Colon (tissue), 2 donors: ENCODE measurements at regions not wholly inside any gene's neighbourhood (a gene's known extent, or its start where the extent isn't known, plus 50 kb on each side); places are given as distances from the start of the nearest gene placed in this dataset.
"Not testable (repeated sequence)": the region's sequence is repeated elsewhere in the genome, so short reads cannot be mapped to it uniquely, and the experiment has no call there.

Experiments used
- FAIRE-seq: peaks from 2 replicates; lab custom pipeline; 2012; peaks lifted over from hg19 to GRCh38; lab: Jason Lieb, UNC
- donor health status: control.
- donor health status: control.

GRCh38 chr2:240191001-240191400 lies 50.5 kb upstream of the OTOS start:
- FAIRE-seq: no peak

- FAIRE-seq: no peak
Measured at GRCh38 chr2:240192661-240193060, 52.2 kb upstream of the OTOS start.

DNA sequence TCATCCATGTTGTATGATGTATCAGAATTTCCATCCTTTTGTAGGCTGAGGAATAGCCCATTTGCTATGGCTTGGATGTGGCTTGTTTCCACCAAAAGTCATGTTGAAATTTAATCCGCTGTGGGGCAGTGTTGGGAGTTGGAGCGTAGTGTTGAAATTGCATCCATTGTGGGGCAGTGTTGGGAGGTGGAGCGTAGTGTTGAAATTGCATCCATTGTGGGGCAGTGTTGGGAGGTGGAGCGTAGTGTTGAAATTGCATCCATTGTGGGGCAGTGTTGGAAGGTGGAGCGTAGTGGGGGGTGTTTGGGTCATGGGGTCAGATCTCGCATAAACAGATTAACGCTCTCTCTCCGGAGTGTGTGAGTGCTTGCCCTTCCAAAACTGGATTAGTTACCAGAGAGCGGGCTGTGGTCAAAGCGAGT lies 53.9 kb upstream of the OTOS start:
- FAIRE-seq: not testable (repeated sequence)

DNA sequence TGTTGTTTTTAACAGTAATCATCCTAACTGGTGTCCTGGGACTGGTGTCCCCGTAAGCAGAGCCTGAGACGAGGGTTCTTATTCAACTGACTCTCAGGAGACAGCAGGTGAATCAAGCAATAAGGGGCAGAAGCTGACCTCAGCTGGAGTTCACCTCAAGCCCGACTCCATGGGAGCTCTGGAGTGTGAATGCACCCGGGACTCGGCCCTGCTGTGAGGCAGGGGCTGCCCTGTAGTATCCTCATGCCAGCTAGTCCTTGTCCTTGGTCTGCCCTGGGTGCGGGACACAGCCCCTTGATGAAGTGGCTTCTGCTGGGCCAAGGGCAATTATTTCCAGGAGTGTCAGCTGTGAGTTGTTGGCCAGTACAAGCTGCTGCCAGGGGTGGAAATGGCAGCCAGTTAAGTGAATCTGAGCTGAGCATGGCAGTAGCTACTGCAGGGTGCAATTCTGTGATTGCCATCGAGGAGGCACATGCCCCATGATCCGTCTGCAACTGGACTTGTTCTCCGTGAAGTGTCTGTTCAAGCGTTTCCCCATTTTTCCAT lies 54.9 kb upstream of the OTOS start:
- FAIRE-seq: no peak

- no peak for FAIRE-seq
Measured at GRCh38 chr2:240196716-240197461, 56.4 kb upstream of the OTOS start.

- no peak for FAIRE-seq
Measured at GRCh38 chr2:240197462-240198139, 57.1 kb upstream of the OTOS start.

DNA sequence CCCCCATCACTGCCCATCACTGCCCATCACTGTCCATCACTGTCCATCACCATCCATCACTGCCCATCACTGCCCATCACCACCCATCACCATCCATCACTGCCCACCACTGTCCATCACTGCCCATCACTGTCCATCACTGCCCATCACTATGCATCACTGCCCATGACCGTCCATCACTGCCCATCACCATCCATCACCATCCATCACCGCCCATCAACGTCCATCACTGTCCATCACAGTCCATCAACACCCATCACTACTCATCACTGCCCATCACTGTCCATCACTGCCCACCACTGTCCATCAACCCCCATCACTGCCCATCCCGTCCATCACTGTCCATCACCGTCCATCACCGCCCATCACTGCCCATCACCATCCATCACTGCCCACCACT lies 57.8 kb upstream of the OTOS start:
- FAIRE-seq: no peak

DNA sequence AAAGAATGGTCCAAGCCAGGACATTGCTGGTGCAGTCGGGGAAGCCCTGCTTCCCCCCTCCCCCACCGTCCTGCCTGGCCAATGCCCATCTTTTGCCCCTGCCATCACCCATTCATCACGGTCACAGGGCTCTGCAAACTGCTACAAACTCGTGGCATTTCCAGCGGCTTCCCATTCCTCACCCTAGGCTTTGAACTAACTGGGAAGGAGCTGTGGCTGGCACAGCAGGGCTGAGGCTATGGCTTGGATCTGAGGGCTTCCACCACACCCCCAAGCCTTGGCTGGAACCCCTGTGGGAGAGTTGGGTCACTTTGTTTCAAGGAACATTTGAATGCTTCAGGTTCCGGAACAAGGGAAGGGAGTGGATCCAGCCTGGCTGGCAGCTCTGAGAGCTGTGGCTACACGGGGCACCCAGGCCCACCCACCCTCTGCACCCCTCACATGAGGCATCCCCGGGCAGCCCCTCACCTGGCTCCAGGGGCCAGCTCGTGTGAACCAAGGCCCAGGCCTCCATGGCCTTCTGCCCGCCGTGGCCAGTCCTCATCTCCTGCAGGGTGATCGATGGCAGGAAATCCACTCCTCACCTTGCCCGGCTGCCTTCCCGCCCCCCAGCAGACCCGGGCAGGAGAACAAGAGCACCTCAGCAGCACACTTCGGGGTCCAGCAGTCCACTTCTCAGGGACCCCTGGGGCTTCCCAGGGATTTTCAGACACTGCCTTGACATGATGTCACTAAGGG lies 58.8 kb upstream of the OTOS start:
- no peak for FAIRE-seq

DNA sequence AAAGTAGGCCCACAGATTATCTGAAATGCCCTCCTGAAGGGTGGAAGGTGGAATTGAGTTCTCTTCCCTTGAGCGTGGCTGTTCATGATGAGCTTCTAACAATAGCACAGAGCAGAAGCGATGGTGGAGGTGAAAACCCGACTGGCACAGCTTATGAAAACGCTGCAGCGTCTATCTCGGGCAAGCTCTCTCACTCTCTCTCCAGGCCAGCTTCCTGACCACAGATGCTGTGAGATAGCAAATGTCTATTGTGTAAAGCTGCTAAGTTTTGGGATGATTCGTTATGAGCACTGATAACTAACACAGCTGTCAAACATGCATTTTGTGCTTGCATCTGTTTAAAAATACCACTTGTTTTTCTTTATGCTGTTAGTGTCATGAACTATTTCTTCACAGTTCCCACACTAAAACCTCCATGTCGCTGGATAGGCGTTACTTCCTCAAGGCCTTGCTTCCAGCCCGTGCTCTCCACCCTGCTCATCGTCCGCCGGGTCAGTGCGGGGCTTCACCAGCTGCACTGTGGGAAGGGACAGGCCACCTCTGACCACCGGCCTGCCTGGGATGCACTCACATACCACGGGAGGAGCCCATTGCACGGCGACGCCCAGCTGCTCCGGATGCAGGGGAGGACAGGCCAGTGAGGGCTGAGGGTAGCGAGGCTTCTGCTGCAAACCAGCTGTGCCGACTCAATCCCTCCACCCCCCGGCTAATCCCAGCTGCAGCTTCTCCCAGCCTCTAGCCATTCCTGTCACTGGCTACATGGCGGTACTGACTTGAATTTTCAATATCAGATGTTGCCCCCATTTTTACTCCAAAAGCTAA lies 60.0 kb upstream of the OTOS start:
- no peak for FAIRE-seq

DNA sequence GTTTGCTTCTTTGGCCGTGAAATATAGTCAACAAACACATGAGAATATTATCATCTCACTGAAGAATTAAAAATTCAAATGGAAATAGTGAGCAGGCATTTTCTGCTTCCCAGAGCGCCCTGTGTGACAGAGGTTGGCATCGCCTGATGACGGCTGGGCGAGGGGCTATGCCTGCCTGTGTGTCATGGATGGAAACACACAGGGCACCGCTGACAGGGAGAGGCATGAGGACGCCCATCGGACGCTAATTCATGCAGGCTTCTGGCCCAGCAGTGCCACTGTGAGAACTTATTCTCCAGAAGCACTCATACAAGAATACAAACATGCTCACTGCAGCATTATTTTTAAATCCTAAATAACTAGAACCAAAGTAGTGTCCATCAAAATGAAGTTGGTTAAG lies 61.4 kb upstream of the OTOS start:
- no peak for FAIRE-seq

DNA sequence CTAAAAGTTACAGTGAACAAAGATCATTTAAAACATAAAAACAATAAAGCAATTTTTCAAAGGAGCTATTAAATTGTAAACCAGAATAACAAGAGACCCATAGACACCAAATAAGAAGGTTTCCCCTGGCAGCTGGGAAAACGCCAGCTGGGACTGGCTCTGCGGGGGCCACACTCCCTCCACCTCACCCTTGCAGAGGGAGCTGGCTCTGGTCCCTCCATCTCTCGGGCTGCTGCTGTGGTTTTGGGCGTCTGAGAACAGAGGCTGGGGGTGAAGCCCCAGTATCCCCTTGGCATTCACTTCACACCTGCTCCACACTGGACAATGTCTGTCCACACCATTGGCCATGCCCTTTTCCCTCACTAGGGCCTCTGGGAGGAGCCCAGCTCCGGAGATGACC lies 62.1 kb upstream of the OTOS start:
- no peak for FAIRE-seq

- no peak for FAIRE-seq
Measured at GRCh38 chr2:240203031-240203787, 62.8 kb upstream of the OTOS start.

- no peak for FAIRE-seq
Measured at GRCh38 chr2:240203788-240204270, 63.4 kb upstream of the OTOS start.

DNA sequence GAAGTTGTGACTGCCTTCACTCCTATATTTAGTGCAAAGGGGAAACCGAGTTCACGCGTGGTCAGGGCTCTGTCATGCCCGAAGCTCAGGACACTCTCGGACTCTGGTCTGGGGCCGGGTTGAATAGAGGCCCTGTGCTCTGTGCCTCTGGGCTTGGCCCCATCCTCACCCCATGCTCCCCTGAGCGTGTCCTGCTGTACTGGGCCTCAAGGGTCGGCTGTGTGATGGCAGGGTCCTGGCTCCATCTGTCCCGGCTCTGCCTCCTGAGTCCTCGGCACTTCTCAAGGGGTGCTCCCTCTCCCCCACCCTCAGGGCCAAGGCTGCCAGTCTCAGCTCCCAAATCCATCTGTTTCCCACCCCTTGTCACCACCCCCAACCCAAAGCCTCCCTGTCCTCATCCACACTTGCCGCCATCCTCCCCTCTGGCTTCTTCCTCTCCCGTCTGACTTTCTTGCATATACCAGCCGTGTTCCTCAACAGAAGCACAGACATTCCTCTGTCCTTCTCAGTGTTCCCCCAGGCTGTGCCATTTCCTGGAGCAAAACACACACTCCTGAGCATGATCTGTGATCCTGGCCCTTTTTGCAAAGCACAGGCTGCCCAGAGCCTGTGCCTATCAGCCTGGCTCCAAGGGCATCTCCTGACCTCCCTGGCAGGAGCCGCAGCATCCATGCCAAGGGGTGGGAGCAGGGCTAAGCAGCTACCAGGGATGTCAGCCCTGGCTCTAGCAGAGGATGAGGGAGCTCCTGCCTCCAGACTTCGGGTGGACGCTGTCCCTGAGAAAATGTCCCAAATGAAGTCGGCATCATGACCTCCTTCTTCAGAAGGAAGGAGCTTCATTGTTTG lies 64.2 kb upstream of the OTOS start:
- no peak for FAIRE-seq

GRCh38 chr2:240205348-240205747 lies 64.9 kb upstream of the OTOS start:
- no peak for FAIRE-seq

- FAIRE-seq: no peak
Measured at GRCh38 chr2:240205772-240206171, 65.3 kb upstream of the OTOS start.

DNA sequence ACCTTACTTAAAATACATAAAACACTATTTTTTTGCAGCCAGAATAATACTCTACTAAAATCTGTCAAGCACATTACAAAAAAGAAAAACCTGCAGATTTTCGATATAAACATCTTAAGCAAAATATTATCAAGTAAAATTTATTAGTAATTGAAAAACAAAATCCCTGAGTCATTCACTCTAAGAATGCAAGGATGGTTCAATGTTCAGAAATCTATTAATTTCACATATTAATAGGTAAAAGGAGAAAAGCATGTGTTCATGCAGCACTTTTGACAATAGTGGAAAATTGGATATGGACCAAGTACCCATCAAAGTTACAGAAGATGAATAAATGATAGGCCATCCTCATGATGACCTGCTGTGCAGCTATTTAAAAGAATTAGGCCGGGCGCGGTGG lies 66.2 kb upstream of the OTOS start:
- FAIRE-seq: no peak

GRCh38 chr2:240207661-240208060 lies 67.2 kb upstream of the OTOS start:
- no peak for FAIRE-seq

DNA sequence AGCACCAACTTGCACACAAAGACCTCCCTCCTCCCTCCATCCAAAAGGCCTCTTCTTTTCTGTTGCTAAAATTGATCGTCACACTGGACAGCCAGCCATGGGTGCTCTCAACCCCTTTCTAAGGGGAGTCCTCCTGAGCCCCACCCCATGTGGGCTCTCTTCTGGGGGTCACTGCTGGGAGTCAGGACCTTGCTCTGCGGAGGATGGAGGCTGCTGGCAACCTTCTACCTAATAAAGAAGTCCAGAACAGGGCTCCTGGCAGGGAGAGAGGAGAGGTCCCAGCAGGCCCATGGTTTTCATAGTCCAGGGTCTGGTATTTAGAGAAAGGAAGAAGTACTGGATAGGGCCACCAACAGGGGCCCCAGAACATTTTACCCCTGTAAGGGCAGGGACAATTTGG lies 67.6 kb upstream of the OTOS start:
- no peak for FAIRE-seq

DNA sequence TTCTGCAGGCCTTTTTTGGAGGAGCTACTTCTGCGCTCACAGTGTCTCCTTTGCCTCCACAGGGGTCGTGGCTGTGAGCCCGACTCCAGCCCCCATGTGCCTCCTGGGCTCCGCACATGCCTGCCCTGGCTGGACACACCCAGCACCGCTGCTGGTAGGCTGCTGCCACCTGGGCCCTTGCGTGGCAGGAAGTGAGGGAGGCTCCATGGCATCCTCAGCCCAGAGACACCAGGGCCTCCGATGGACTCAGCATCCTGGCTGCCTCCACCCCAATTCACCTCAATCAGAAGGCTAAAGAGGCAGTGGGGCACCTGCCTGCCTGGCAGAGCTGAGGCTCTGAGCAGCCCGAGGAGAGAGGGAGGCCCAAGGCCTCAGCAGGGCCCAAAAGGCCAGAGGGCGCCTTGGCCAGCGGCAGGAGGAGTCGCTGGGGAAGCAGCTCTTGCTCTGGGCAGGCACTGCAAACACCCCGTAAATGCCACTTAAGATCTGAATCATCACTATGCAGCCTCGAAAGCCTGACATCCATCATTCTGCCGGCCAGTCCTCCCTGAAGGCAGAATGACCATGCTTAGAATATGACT lies 68.3 kb upstream of the OTOS start:
- FAIRE-seq: no peak
